ENCODE measurements at regions not wholly inside any gene's neighbourhood (a gene's known extent, or its start where the extent isn't known, plus 50 kb on each side); places are given as distances from the start of the nearest gene placed in this dataset.

GRCh38 chr1:72804541-72804940, 522.2 kb upstream of the NEGR1 start:
- DNase-seq (ENCODE audit: low spot score) = no peak

- no peak for DNase-seq (ENCODE audit: low spot score)
These were observed 498.7 kb upstream of the NEGR1 start for GRCh38 chr1:72781038-72781437.

GRCh38 chr1:72780212-72780611, 497.9 kb upstream of the NEGR1 start:
- no peak for DNase-seq (ENCODE audit: low spot score)

GRCh38 chr1:72777918-72778317, 495.6 kb upstream of the NEGR1 start:
- DNase-seq (ENCODE audit: low spot score) = no peak

- DNase-seq (ENCODE audit: low spot score) = no peak
These were observed 481.1 kb upstream of the NEGR1 start for GRCh38 chr1:72763481-72763880.

- no peak for DNase-seq (ENCODE audit: low spot score)
These were observed 477.1 kb upstream of the NEGR1 start for GRCh38 chr1:72759486-72759885.

GRCh38 chr1:72757843-72758242, 475.5 kb upstream of the NEGR1 start:
- no peak for DNase-seq (ENCODE audit: low spot score)

GRCh38 chr1:72745413-72745812, 463.1 kb upstream of the NEGR1 start:
- DNase-seq (ENCODE audit: low spot score) = no peak

- DNase-seq (ENCODE audit: low spot score) = no peak
These were observed 452.1 kb upstream of the NEGR1 start for GRCh38 chr1:72734415-72734814.

GRCh38 chr1:72724951-72725861, 442.9 kb upstream of the NEGR1 start:
- no peak for DNase-seq (ENCODE audit: low spot score)

- no peak for DNase-seq (ENCODE audit: low spot score)
These were observed 423.6 kb upstream of the NEGR1 start for GRCh38 chr1:72705921-72706320.

- no peak for DNase-seq (ENCODE audit: low spot score)
These were observed 422.6 kb upstream of the NEGR1 start for GRCh38 chr1:72704841-72705477.

GRCh38 chr1:72697410-72697809, 415.1 kb upstream of the NEGR1 start:
- DNase-seq (ENCODE audit: low spot score) = no peak

- no peak for DNase-seq (ENCODE audit: low spot score)
These were observed 411.6 kb upstream of the NEGR1 start for GRCh38 chr1:72693899-72694298.

- no peak for DNase-seq (ENCODE audit: low spot score)
These were observed 411.0 kb upstream of the NEGR1 start for GRCh38 chr1:72693376-72693775.

GRCh38 chr1:72690871-72691270, 408.5 kb upstream of the NEGR1 start:
- no peak for DNase-seq (ENCODE audit: low spot score)

- no peak for DNase-seq (ENCODE audit: low spot score)
These were observed 396.3 kb upstream of the NEGR1 start for GRCh38 chr1:72678683-72679082.

- DNase-seq (ENCODE audit: low spot score) = no peak
These were observed 388.6 kb upstream of the NEGR1 start for GRCh38 chr1:72670902-72671301.

GRCh38 chr1:72662918-72663317, 380.6 kb upstream of the NEGR1 start:
- no peak for DNase-seq (ENCODE audit: low spot score)

GRCh38 chr1:72650843-72651435, 368.6 kb upstream of the NEGR1 start:
- DNase-seq (ENCODE audit: low spot score) = no peak

- DNase-seq (ENCODE audit: low spot score) = peak; percentile 0
These were observed 367.7 kb upstream of the NEGR1 start for GRCh38 chr1:72649991-72650390.

GRCh38 chr1:72649211-72649888, 367.0 kb upstream of the NEGR1 start:
- DNase-seq (ENCODE audit: low spot score) = no peak

GRCh38 chr1:72648465-72648864, 366.1 kb upstream of the NEGR1 start:
- DNase-seq (ENCODE audit: low spot score) = no peak
